LNCaP clone FGC (cell line): ENCODE measurements at regions not wholly inside any gene's neighbourhood (a gene's known extent, or its start where the extent isn't known, plus 50 kb on each side); places are given as distances from the start of the nearest gene placed in this dataset.

Experiments used
- DNase-seq: peaks from one replicate; pipeline ENCODE4 v3.0.0-alpha.2; 2011; ENCODE audit warnings: low read depth
- H3K4me3 ChIP-seq: 2 replicates; pipeline ENCODE4 v1.5.1; 2011; ENCODE audit warnings: mild to moderate bottlenecking, low read depth, low read length, control low read depth
- TF ChIP-seq, protein P1 (sequence below): IDR thresholded peaks from 2 replicates; pipeline ENCODE4 v1.5.1; 2012; ENCODE audit warnings: mild to moderate bottlenecking; ENCODE audit not compliant: control insufficient read depth, insufficient read depth; ENCODE audit errors: extremely low read depth

- DNase-seq = no peak
- TF ChIP-seq, protein P1, sequence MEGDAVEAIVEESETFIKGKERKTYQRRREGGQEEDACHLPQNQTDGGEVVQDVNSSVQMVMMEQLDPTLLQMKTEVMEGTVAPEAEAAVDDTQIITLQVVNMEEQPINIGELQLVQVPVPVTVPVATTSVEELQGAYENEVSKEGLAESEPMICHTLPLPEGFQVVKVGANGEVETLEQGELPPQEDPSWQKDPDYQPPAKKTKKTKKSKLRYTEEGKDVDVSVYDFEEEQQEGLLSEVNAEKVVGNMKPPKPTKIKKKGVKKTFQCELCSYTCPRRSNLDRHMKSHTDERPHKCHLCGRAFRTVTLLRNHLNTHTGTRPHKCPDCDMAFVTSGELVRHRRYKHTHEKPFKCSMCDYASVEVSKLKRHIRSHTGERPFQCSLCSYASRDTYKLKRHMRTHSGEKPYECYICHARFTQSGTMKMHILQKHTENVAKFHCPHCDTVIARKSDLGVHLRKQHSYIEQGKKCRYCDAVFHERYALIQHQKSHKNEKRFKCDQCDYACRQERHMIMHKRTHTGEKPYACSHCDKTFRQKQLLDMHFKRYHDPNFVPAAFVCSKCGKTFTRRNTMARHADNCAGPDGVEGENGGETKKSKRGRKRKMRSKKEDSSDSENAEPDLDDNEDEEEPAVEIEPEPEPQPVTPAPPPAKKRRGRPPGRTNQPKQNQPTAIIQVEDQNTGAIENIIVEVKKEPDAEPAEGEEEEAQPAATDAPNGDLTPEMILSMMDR = no peak
- no peak overlapping the region for H3K4me3 ChIP-seq
These were observed 737.9 kb downstream of the INHBA start for GRCh38 chr7:40965016-40965415.

DNA sequence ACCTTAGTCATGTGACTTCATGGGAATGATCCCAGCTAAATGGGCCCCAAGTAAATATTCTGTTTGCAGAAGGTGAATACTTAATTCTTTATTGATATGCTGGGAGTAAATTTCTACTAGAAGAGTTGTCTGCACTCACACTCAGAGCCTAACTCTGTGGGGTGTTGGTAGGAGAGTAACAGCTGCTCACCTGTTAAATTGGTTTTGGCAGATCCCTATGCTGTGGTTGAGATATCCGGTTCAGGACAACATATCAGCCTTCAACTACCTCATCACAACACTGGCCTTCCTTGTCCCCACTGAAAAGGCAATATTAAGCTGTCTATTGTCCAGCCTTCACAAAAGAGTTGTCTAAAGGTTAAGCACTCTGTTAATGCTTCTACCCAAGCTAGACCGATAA, 738.3 kb downstream of the INHBA start:
- DNase-seq = no peak
- TF ChIP-seq, protein P1 = no peak
- H3K4me3 ChIP-seq = no peak overlapping the region

DNA sequence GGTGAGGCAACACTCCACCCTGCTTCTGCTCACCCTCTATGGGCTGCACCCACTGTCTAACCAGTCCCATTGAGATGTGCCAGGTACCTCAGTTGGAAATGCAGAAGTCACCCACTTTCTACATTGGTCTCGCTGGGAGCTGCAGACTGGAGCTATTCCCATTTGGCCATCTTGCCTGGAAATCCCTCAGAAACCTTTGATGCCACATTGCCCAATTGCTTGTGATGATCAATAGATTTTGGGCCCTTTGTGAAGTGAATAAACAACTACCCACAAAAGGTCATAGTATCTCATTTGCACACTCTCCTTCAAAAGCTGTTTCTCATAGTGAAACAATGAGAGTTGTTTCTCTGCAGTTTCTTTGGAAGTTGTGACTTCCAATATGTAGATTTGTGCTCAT, 742.9 kb downstream of the INHBA start:
- DNase-seq = no peak
- H3K4me3 ChIP-seq = no peak overlapping the region
- TF ChIP-seq, protein P1 = no peak

GRCh38 chr7:40948239-40948638, 754.7 kb downstream of the INHBA start:
- TF ChIP-seq, protein P1 = no peak
- no peak for DNase-seq
- H3K4me3 ChIP-seq = no peak overlapping the region

- TF ChIP-seq, protein P1 = no peak
- H3K4me3 ChIP-seq = no peak overlapping the region
- peak; percentile 78 for DNase-seq
These were observed 755.3 kb downstream of the INHBA start for GRCh38 chr7:40947566-40947965.

GRCh38 chr7:40946549-40946948, 756.3 kb downstream of the INHBA start:
- TF ChIP-seq, protein P1 = no peak
- H3K4me3 ChIP-seq = no peak overlapping the region
- DNase-seq = no peak

- H3K4me3 ChIP-seq = no peak overlapping the region
- DNase-seq = no peak
- TF ChIP-seq, protein P1 = no peak
These were observed 757.1 kb downstream of the INHBA start for GRCh38 chr7:40945788-40946187.
